Mucosa of descending colon (tissue), 3 donors: ENCODE measurements at regions not wholly inside any gene's neighbourhood (a gene's known extent, or its start where the extent isn't known, plus 50 kb on each side); places are given as distances from the start of the nearest gene placed in this dataset.

Experiments
- ATAC-seq: fragments of 200-7000 bp; cut with Tn5 transposase; one replicate; pipeline ENCODE4 v1.9.1; 2020; ENCODE audit warnings: mild to moderate bottlenecking, moderate library complexity
- DNase-seq, 3 donors: peaks; one replicate each; pipeline ENCODE4 v3.0.0-alpha.2; 2020
- H3K36me3 ChIP-seq: fragments of 200-600 bp; one replicate; pipeline ENCODE4 v1.8.0; 2021; ENCODE audit warnings: low read depth, mild to moderate bottlenecking
- H3K4me1 ChIP-seq: fragments of 200-600 bp; one replicate; pipeline ENCODE4 v1.8.0; 2021; ENCODE audit warnings: low read depth, mild to moderate bottlenecking
- H3K4me3 ChIP-seq: fragments of 200-600 bp; one replicate; pipeline ENCODE4 v1.8.0; 2021; ENCODE audit warnings: mild to moderate bottlenecking
- H3K9me3 ChIP-seq: fragments of 200-600 bp; one replicate; pipeline ENCODE4 v1.8.0; 2021; ENCODE audit warnings: mild to moderate bottlenecking
- CTCF ChIP-seq: fragments of 200-600 bp; IDR thresholded peaks from one replicate; pipeline ENCODE4 v1.8.0; 2022; ENCODE audit warnings: antibody characterized with exemption, mild to moderate bottlenecking
- intact Hi-C, 2 donors: fragments of 100-400 bp; cut with DNase I in 1 of 2; cut with micrococcal nuclease in 1 of 2; formaldehyde crosslinking; loops; one replicate each; pipeline versions ENCODE4 v1.11.0 to v1.11.1; 2022; cut with DNase I, micrococcal nuclease
- donor health status: DM: no; HTN: no; CAD: no; lungs with moderate emphysema.
- donor health status: DM: no; HTN: no; CAD: no.
- donor health status: DM: no; HTN: yes; CAD: no.

GRCh38 chr16:5444189-5444588 is 346.6 kb upstream of the EEF2KMT start:
- Histone ChIP-seq H3K9me3 (no peaks in the 10 kb centered on the region), H3K36me3 (no peaks in the 10 kb centered on the region), H3K4me3 (no peak overlapping the region), H3K4me1 (no peaks in the 10 kb centered on the region)
- ATAC-seq (no peak), DNase-seq (no peak)
- intact Hi-C loops = no loop called here
- TF ChIP-seq CTCF = no peak

GRCh38 chr16:5442986-5443385 is 345.4 kb upstream of the EEF2KMT start:
- TF ChIP-seq CTCF = no peak
- Histone ChIP-seq H3K9me3 (no peaks in the 10 kb centered on the region), H3K4me3 (no peak overlapping the region), H3K4me1 (no peaks in the 10 kb centered on the region), H3K36me3 (no peaks in the 10 kb centered on the region)
- DNase-seq (no peak), ATAC-seq (no peak)
- intact Hi-C loops = no loop called here

- TF ChIP-seq CTCF = no peak
- Histone ChIP-seq H3K4me3 (no peak overlapping the region), H3K9me3 (no peaks in the 10 kb centered on the region), H3K36me3 (no peaks in the 10 kb centered on the region), H3K4me1 (no peaks in the 10 kb centered on the region)
- intact Hi-C loops = no loop called here
- DNase-seq = no peak
- no peak for ATAC-seq
Observed at GRCh38 chr16:5442054-5442453, 344.5 kb upstream of the EEF2KMT start.

GRCh38 chr16:5438591-5438990 is 341.0 kb upstream of the EEF2KMT start:
- no peak for DNase-seq
- intact Hi-C loops = no loop called here
- H3K36me3 ChIP-seq = no peaks in the 10 kb centered on the region
- no peak for TF ChIP-seq CTCF
- no peaks in the 10 kb centered on the region for H3K9me3 ChIP-seq
- H3K4me1 ChIP-seq = no peaks in the 10 kb centered on the region
- no peak overlapping the region for H3K4me3 ChIP-seq
- no peak for ATAC-seq

- no peak for TF ChIP-seq CTCF
- Histone ChIP-seq H3K4me1 (no peaks in the 10 kb centered on the region), H3K36me3 (no peaks in the 10 kb centered on the region), H3K9me3 (no peaks in the 10 kb centered on the region), H3K4me3 (no peak overlapping the region)
- intact Hi-C loops = no loop called here
- ATAC-seq (no peak), DNase-seq (no peak)
Observed at GRCh38 chr16:5433587-5433986, 336.0 kb upstream of the EEF2KMT start.

- H3K4me1 ChIP-seq = no peaks in the 10 kb centered on the region
- TF ChIP-seq CTCF = no peak
- intact Hi-C loops = no loop called here
- no peak for ATAC-seq
- H3K4me3 ChIP-seq = no peak overlapping the region
- no peak for DNase-seq
- H3K36me3 ChIP-seq = no peaks in the 10 kb centered on the region
- H3K9me3 ChIP-seq = no peaks in the 10 kb centered on the region
Observed at GRCh38 chr16:5432166-5432565, 334.6 kb upstream of the EEF2KMT start.
